ENCODE measurements at regions not wholly inside any gene's neighbourhood (a gene's known extent, or its start where the extent isn't known, plus 50 kb on each side); places are given as distances from the start of the nearest gene placed in this dataset.

DNA sequence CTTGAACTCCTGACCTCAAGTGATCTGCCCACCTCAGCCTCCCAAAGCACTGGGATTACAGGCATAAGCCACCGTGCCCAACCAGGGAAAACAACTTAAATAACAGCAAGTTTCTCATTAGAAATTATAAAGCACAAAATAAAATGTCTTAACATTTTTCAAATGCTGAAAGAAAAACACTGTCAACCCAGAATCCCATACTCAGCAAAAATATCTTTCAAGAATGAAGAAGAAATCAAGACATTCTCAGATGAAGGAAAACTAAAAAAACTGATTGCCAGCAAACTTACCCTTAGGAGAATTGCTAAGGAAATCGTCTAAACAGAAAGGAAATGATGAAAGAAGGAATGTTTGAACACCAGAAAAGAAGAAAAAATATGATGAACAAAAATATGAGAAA is 191.1 kb upstream of the NR5A2 start:
- TF ChIP-seq, protein P1, sequence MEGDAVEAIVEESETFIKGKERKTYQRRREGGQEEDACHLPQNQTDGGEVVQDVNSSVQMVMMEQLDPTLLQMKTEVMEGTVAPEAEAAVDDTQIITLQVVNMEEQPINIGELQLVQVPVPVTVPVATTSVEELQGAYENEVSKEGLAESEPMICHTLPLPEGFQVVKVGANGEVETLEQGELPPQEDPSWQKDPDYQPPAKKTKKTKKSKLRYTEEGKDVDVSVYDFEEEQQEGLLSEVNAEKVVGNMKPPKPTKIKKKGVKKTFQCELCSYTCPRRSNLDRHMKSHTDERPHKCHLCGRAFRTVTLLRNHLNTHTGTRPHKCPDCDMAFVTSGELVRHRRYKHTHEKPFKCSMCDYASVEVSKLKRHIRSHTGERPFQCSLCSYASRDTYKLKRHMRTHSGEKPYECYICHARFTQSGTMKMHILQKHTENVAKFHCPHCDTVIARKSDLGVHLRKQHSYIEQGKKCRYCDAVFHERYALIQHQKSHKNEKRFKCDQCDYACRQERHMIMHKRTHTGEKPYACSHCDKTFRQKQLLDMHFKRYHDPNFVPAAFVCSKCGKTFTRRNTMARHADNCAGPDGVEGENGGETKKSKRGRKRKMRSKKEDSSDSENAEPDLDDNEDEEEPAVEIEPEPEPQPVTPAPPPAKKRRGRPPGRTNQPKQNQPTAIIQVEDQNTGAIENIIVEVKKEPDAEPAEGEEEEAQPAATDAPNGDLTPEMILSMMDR (IDR thresholded peaks at IDR 0.05; ENCODE audit: low read length): no peak
- no peak for TF ChIP-seq EZH2 (IDR thresholded peaks at IDR 0.05; ENCODE audit: borderline replicate concordance, low read length)

Measured in OCI-LY1 (cell line).